GM12878 (cell line): ENCODE measurements at regions not wholly inside any gene's neighbourhood (a gene's known extent, or its start where the extent isn't known, plus 50 kb on each side); places are given as distances from the start of the nearest gene placed in this dataset.

Experiments
- CBFB ChIP-seq: IDR thresholded peaks from 2 replicates; pipeline ENCODE4 v1.6.1; 2016; ENCODE audit warnings: antibody characterized with exemption, low read depth
- CTCF ChIP-seq, 3 experiments: IDR thresholded peaks in 2 of 3; conservative IDR thresholded peaks in 1 of 3; 2 replicates each; pipeline ENCODE4 v1.5.1; 2011; ENCODE audit warnings: low read depth in 3 of 3, low read length in 3 of 3, mild to moderate bottlenecking in 3 of 3, control low read depth in 2 of 3, moderate library complexity in 2 of 3, inconsistent platforms in 1 of 3, mixed read lengths in 1 of 3; ENCODE audit not compliant: control insufficient read depth in 2 of 3, insufficient read depth in 1 of 3; ENCODE audit errors: extremely low read depth in 1 of 3
- EP300 ChIP-seq, 2 experiments: fragments of 150-350 bp in 1 of 2; IDR thresholded peaks; 2 replicates each; pipeline ENCODE4 v1.6.1; 2011 to 2012; ENCODE audit warnings: low read depth in 2 of 2, low read length in 2 of 2, borderline replicate concordance in 1 of 2, improper control_type of control experiment in 1 of 2, inconsistent platforms in 1 of 2; ENCODE audit not compliant: control insufficient read depth in 1 of 2
- MYC ChIP-seq: IDR thresholded peaks from 2 replicates; pipeline ENCODE4 v1.6.1; 2011; ENCODE audit warnings: mild to moderate bottlenecking, low read length, moderate library complexity, inconsistent platforms; ENCODE audit not compliant: insufficient read depth, insufficient replicate concordance, insufficient read length, severe bottlenecking
- POLR2AphosphoS5 ChIP-seq: IDR thresholded peaks from 2 replicates; pipeline ENCODE4 v1.6.1; 2011; ENCODE audit warnings: mild to moderate bottlenecking, low read length, inconsistent platforms
- SMAD1 ChIP-seq: fragments of 450-650 bp; IDR thresholded peaks from 2 replicates; pipeline ENCODE4 v1.6.1; 2018; ENCODE audit warnings: mild to moderate bottlenecking, low read depth; ENCODE audit not compliant: partially characterized antibody
- SP1 ChIP-seq: IDR thresholded peaks from one replicate; pipeline ENCODE4 v1.6.1; 2011; ENCODE audit warnings: low read depth, low read length

- TF ChIP-seq MYC (no peak), CTCF (IDR thresholded peaks at IDR 0.05 in 2 of 3, conservative IDR thresholded peaks at IDR 0.05 in 1 of 3; ENCODE audit: control insufficient read depth in 2 of 3, extremely low read depth in 1 of 3, insufficient read depth in 1 of 3, low read depth in 3 of 3, low read length in 3 of 3) (no peak), POLR2AphosphoS5 (no peak), EP300 (IDR thresholded peaks at IDR 0.05; ENCODE audit: borderline replicate concordance in 1 of 2, control insufficient read depth in 1 of 2, low read depth in 2 of 2, low read length in 2 of 2) (no peak), CBFB (no peak), SMAD1 (no peak), SP1 (no peak)
These were observed 661.3 kb downstream of the TMEM182 start for GRCh38 chr2:103423100-103423499.
